ENCODE measurements at regions not wholly inside any gene's neighbourhood (a gene's known extent, or its start where the extent isn't known, plus 50 kb on each side); places are given as distances from the start of the nearest gene placed in this dataset.

GRCh38 chr6:169078399-169079145 lies 175.1 kb downstream of the THBS2 start:
- TF ChIP-seq POLR2A (IDR thresholded peaks at IDR 0.05) = no peak
- TF ChIP-seq, protein P1, sequence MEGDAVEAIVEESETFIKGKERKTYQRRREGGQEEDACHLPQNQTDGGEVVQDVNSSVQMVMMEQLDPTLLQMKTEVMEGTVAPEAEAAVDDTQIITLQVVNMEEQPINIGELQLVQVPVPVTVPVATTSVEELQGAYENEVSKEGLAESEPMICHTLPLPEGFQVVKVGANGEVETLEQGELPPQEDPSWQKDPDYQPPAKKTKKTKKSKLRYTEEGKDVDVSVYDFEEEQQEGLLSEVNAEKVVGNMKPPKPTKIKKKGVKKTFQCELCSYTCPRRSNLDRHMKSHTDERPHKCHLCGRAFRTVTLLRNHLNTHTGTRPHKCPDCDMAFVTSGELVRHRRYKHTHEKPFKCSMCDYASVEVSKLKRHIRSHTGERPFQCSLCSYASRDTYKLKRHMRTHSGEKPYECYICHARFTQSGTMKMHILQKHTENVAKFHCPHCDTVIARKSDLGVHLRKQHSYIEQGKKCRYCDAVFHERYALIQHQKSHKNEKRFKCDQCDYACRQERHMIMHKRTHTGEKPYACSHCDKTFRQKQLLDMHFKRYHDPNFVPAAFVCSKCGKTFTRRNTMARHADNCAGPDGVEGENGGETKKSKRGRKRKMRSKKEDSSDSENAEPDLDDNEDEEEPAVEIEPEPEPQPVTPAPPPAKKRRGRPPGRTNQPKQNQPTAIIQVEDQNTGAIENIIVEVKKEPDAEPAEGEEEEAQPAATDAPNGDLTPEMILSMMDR (IDR thresholded peaks at IDR 0.05) = no peak

Data from body of pancreas (tissue), 4 donors.